ENCODE measurements at regions not wholly inside any gene's neighbourhood (a gene's known extent, or its start where the extent isn't known, plus 50 kb on each side); places are given as distances from the start of the nearest gene placed in this dataset.

GRCh38 chr13:40148742-40149141 lies 493.3 kb downstream of the COG6 start:
- TF ChIP-seq, protein P1, sequence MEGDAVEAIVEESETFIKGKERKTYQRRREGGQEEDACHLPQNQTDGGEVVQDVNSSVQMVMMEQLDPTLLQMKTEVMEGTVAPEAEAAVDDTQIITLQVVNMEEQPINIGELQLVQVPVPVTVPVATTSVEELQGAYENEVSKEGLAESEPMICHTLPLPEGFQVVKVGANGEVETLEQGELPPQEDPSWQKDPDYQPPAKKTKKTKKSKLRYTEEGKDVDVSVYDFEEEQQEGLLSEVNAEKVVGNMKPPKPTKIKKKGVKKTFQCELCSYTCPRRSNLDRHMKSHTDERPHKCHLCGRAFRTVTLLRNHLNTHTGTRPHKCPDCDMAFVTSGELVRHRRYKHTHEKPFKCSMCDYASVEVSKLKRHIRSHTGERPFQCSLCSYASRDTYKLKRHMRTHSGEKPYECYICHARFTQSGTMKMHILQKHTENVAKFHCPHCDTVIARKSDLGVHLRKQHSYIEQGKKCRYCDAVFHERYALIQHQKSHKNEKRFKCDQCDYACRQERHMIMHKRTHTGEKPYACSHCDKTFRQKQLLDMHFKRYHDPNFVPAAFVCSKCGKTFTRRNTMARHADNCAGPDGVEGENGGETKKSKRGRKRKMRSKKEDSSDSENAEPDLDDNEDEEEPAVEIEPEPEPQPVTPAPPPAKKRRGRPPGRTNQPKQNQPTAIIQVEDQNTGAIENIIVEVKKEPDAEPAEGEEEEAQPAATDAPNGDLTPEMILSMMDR (IDR thresholded peaks at IDR 0.05), result no peak
- no peak for TF ChIP-seq POLR2A (IDR thresholded peaks at IDR 0.05)
